Ovary (tissue), 7 donors: ENCODE measurements at regions not wholly inside any gene's neighbourhood (a gene's known extent, or its start where the extent isn't known, plus 50 kb on each side); places are given as distances from the start of the nearest gene placed in this dataset.

Source experiments
- DNase-seq, 5 donors: peaks; one replicate each; pipeline ENCODE4 v3.0.0-alpha.2; 2019 to 2020
- H3K27ac ChIP-seq, 2 donors: fragments of 200-600 bp; one replicate each; pipeline versions ENCODE4 v1.5.1 to v1.8.0; 2019 to 2022
- H3K27me3 ChIP-seq: fragments of 200-600 bp; one replicate; pipeline ENCODE4 v1.8.0; 2022
- H3K36me3 ChIP-seq: fragments of 200-600 bp; sonication (generic); one replicate; pipeline ENCODE4 v1.5.1; 2019
- H3K4me1 ChIP-seq: one replicate; pipeline ENCODE4 v1.8.1; 2013; ENCODE audit warnings: mild to moderate bottlenecking, moderate library complexity; ENCODE audit not compliant: insufficient read depth
- H3K4me3 ChIP-seq: fragments of 200-600 bp; sonication (generic); one replicate; pipeline ENCODE4 v1.5.1; 2017
- H3K9me3 ChIP-seq, 2 donors: fragments of 200-600 bp in 1 of 2; sonication (generic) in 1 of 2; one replicate each; pipeline versions ENCODE4 v1.5.1 to v1.8.1; 2013 to 2019; ENCODE audit warnings: mild to moderate bottlenecking in 1 of 2, moderate library complexity in 1 of 2
- EP300 ChIP-seq: sonication (generic); formaldehyde crosslinking; IDR thresholded peaks from one replicate; pipeline ENCODE4 v1.6.1; 2017; ENCODE audit warnings: antibody characterized with exemption
- POLR2A ChIP-seq: fragments of 450-650 bp; IDR thresholded peaks from one replicate; pipeline ENCODE4 v1.6.1; 2017; ENCODE audit warnings: antibody characterized with exemption, mild to moderate bottlenecking, moderate library complexity
- WGBS, 3 donors: extraction: QIAGEN DNeasy Blood & Tissue Kit in 1 of 3; methylation state at CpG; one replicate each; pipeline versions ENCODE4 v1.1.5 to v1.1.7; 2013 to 2017; 5-methylcytosine and 5-hydroxymethylcytosine counted together
- intact Hi-C, 4 donors: fragments of 100-400 bp; cut with DNase I; formaldehyde crosslinking; loops; one replicate each; pipeline versions ENCODE4 v1.11.0 to v1.15.1; 2022 to 2023
- TF ChIP-seq, protein P1 (sequence below), 3 donors: fragments of 450-650 bp in 2 of 3; fragments of 200-600 bp in 1 of 3; IDR thresholded peaks; one replicate each; pipeline versions ENCODE4 v1.5.1 to v1.8.0; 2016 to 2022; ENCODE audit warnings: antibody characterized with exemption in 3 of 3, mild to moderate bottlenecking in 1 of 3
- donor health status: DM: no; HTN: no; CAD: no; lungs with moderate emphysema.
- donor health status: DM: no; HTN: no; CAD: no.
- donor health status: Bipolar disorder and iron deficiency.
- donor health status: DM: no; HTN: no; CAD: no.
- donor health status: DM: yes; HTN: yes; CAD: no.

DNA sequence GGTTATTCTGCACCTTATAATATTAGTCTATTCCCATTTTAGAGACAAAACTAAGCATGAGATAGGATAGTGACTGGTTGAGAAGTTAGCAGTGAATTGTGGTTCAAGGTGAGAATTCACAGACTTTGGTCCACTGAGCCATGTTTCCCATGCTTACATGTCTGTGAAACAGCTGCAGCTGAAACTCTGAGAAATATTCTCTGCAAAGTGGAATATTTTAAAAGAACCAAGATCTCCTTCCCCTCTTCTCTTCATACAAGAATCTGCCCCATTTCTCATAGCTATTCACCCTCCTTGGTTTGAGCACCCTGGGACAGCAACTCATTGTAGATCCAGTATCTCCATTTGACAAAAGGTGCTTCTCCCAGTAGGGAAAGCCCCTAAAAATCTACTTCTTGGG, 70.2 kb upstream of the TMEM170B start:
- no peaks in the 10 kb centered on the region for H3K36me3 ChIP-seq
- no peaks in the 10 kb centered on the region for H3K4me1 ChIP-seq
- intact Hi-C loops = no loop called here
- H3K4me3 ChIP-seq = no peak overlapping the region
- no peaks in the 10 kb centered on the region for H3K9me3 ChIP-seq
- no peak for TF ChIP-seq EP300
- no peak for TF ChIP-seq POLR2A
- TF ChIP-seq, protein P1, sequence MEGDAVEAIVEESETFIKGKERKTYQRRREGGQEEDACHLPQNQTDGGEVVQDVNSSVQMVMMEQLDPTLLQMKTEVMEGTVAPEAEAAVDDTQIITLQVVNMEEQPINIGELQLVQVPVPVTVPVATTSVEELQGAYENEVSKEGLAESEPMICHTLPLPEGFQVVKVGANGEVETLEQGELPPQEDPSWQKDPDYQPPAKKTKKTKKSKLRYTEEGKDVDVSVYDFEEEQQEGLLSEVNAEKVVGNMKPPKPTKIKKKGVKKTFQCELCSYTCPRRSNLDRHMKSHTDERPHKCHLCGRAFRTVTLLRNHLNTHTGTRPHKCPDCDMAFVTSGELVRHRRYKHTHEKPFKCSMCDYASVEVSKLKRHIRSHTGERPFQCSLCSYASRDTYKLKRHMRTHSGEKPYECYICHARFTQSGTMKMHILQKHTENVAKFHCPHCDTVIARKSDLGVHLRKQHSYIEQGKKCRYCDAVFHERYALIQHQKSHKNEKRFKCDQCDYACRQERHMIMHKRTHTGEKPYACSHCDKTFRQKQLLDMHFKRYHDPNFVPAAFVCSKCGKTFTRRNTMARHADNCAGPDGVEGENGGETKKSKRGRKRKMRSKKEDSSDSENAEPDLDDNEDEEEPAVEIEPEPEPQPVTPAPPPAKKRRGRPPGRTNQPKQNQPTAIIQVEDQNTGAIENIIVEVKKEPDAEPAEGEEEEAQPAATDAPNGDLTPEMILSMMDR (IDR thresholded peaks at IDR 0.05) = no peak
- H3K27ac ChIP-seq = no peak overlapping the region
- no peaks in the 10 kb centered on the region for H3K27me3 ChIP-seq
- DNase-seq = no peak

DNA sequence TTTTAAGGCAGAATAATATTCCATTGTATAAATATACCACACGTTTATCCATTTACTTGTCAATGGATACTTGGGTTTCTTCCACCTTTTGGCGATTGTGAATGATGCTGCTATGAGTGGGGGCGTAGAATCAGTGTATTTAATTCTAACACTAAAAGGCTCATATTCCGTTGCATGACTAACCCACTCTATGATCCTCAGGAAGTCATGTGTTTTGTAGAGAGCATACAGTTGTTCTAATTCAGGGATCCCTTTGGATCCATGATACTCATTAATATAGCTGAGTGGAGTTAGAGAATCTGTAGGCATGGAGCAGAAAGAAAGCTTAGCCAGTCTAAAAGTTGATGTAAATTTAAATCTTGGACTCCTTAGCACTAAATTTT, 74.2 kb upstream of the TMEM170B start:
- H3K27ac ChIP-seq = no peak overlapping the region
- no peaks in the 10 kb centered on the region for H3K27me3 ChIP-seq
- H3K36me3 ChIP-seq = no peaks in the 10 kb centered on the region
- no peak for DNase-seq
- intact Hi-C loops = no loop called here
- no peaks in the 10 kb centered on the region for H3K9me3 ChIP-seq
- TF ChIP-seq, protein P1 (IDR thresholded peaks at IDR 0.05) = no peak
- TF ChIP-seq EP300 (no peak), POLR2A (no peak)
- no peaks in the 10 kb centered on the region for H3K4me1 ChIP-seq
- H3K4me3 ChIP-seq = no peak overlapping the region
- WGBS, 3 donors = 93 to 94% (median 94%) methylated on average over 4 of the region's 4 CpGs

DNA sequence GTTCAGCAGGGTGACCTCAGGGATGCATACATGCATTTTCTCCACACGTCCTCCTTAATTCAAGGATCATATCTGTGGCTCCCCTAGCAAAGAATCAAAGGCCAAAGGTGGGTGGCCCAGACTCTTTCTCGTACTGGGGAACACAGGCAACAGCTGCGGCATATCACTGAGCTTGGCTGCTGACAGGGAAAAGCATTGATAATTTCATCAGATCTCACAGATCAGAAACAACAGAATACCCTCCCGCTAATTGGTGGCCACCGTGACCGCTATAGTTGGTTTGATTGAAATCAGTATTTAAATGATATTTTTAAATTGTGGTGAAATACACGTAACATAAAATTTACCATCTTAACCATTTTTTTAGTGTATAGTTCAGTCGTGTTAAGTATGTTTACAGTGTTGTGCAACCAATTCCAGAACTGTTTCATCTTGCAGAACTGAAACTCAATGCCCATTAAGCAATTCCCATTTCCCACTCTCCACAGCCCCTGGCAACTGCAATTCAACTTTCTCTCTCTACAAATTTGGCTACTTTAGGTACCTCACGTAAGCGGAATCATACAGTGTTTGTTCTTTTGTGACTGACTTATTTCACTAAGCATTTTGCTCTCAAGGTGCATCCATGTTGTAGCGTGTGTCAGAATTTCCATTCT, 74.7 kb upstream of the TMEM170B start:
- no peaks in the 10 kb centered on the region for H3K9me3 ChIP-seq
- TF ChIP-seq, protein P1 (IDR thresholded peaks at IDR 0.05) = no peak
- no peak for TF ChIP-seq EP300
- TF ChIP-seq POLR2A = no peak
- H3K27me3 ChIP-seq = no peaks in the 10 kb centered on the region
- no peak overlapping the region for H3K4me3 ChIP-seq
- H3K36me3 ChIP-seq = no peaks in the 10 kb centered on the region
- no peak overlapping the region for H3K27ac ChIP-seq
- no peak for DNase-seq
- WGBS, 3 donors = 80 to 85% (median 84%) methylated on average over 11 of the region's 11 CpGs
- intact Hi-C loops = no loop called here
- no peaks in the 10 kb centered on the region for H3K4me1 ChIP-seq

DNA sequence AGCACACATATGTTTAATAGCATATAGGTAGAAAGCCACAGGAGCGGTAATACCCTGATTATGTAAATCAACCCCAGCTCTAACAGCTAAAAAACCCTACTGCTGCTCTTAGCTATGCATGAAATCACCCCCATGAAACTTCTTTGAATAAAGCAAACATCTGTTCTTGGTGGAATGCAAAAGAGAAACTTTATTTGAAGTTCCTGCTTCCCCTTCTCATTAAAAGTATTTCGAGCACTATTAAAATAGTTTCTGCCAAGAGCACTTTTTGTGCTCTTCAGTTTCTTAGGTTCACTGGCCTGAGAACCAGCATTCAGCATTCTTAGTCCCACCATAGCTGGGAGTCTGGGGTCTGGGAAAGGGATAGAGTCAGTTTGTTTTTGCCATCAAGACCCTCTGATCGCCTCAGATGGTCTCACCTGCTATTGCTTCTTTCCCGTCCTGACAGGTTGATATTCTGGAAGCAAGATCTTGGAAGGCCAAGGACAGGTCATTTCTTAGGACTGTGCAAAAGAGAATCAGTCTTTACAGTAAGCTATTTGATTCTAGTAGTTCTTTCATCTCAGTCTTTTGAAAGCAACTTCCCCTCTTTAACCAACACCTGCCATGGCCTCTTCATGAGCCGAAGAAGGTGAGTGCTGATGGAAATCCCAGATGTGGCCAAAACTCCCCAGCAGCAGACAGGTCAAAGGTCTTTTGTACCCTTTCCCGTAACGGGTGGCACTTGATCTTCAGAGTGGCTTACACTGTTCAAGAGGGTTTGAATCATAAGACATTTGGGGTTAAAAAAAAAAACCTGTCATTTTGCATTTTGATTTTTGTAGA, 76.5 kb upstream of the TMEM170B start:
- no peak overlapping the region for H3K27ac ChIP-seq
- H3K9me3 ChIP-seq = no peaks in the 10 kb centered on the region
- intact Hi-C loops = no loop called here
- H3K36me3 ChIP-seq = no peaks in the 10 kb centered on the region
- H3K4me1 ChIP-seq = no peaks in the 10 kb centered on the region
- H3K27me3 ChIP-seq = no peaks in the 10 kb centered on the region
- TF ChIP-seq, protein P1 (IDR thresholded peaks at IDR 0.05) = no peak
- TF ChIP-seq POLR2A (no peak), EP300 (no peak)
- DNase-seq = no peak
- WGBS, 3 donors = 68 to 73% (median 68%) methylated on average over 7 of the region's 7 CpGs
- no peak overlapping the region for H3K4me3 ChIP-seq
